Heart left ventricle (tissue), 16 donors: ENCODE measurements at regions not wholly inside any gene's neighbourhood (a gene's known extent, or its start where the extent isn't known, plus 50 kb on each side); places are given as distances from the start of the nearest gene placed in this dataset.

ENCODE experiments used
- ATAC-seq, 4 donors: fragments of 200-7000 bp; cut with Tn5 transposase; one replicate each; pipeline ENCODE4 v1.9.1; 2020 to 2022; ENCODE audit warnings: moderate library complexity in 4 of 4, mild to moderate bottlenecking in 3 of 4, moderate number of reproducible peaks in 1 of 4
- DNase-seq, 5 donors: peaks; one replicate each; pipeline ENCODE4 v3.0.0-alpha.2; 2020
- H3K27ac ChIP-seq, 12 donors: fragments of 200-600 bp; sonication (generic) in 4 of 12; one replicate each; pipeline versions ENCODE4 v1.5.0 to v1.8.0; 2016 to 2022; ENCODE audit warnings: mild to moderate bottlenecking in 2 of 12
- H3K27me3 ChIP-seq, 9 donors: fragments of 200-600 bp; sonication (generic) in 2 of 9; one replicate each; pipeline versions ENCODE4 v1.5.1 to v1.8.0; 2016 to 2022; ENCODE audit warnings: mild to moderate bottlenecking in 3 of 9
- H3K36me3 ChIP-seq, 9 donors: fragments of 200-600 bp; sonication (generic) in 2 of 9; one replicate each; pipeline versions ENCODE4 v1.5.0 to v1.8.0; 2018 to 2022; ENCODE audit warnings: mild to moderate bottlenecking in 2 of 9
- H3K4me1 ChIP-seq, 12 donors: fragments of 200-600 bp; sonication (generic) in 4 of 12; one replicate each; pipeline versions ENCODE4 v1.5.0 to v1.8.0; 2016 to 2022; ENCODE audit warnings: mild to moderate bottlenecking in 3 of 12
- H3K4me3 ChIP-seq, 12 donors: fragments of 200-600 bp; sonication (generic) in 4 of 12; one replicate each; pipeline versions ENCODE4 v1.5.0 to v1.8.0; 2017 to 2022; ENCODE audit warnings: mild to moderate bottlenecking in 9 of 12, moderate library complexity in 4 of 12
- H3K9me3 ChIP-seq, 12 donors: fragments of 200-600 bp; sonication (generic) in 4 of 12; one replicate each; pipeline versions ENCODE4 v1.5.0 to v1.8.0; 2016 to 2022; ENCODE audit warnings: mild to moderate bottlenecking in 1 of 12
- POLR2A ChIP-seq, 2 donors: fragments of 450-650 bp; IDR thresholded peaks; one replicate each; pipeline ENCODE4 v1.6.1; 2017; ENCODE audit warnings: antibody characterized with exemption in 2 of 2, mild to moderate bottlenecking in 2 of 2, moderate library complexity in 2 of 2
- WGBS, 4 donors: extraction: QIAGEN DNeasy Blood & Tissue Kit in 2 of 4; methylation state at CpG; one replicate each; pipeline versions ENCODE4 v1.1.5 to v1.1.7; 2013 to 2018; 5-methylcytosine and 5-hydroxymethylcytosine counted together
- intact Hi-C, 10 donors: fragments of 100-400 bp; cut with DNase I; formaldehyde crosslinking; loops; one replicate each; pipeline versions ENCODE4 v1.11.1 to v1.14.2; 2022
- TF ChIP-seq, protein P1 (sequence below), 12 donors: fragments of 200-600 bp; sonication (generic) in 4 of 12; IDR thresholded peaks; one replicate each; pipeline versions ENCODE4 v1.5.0 to v1.8.0; 2018 to 2022; ENCODE audit warnings: antibody characterized with exemption in 12 of 12, mild to moderate bottlenecking in 5 of 12
- donor health status: ischemic (EF 13 %, LVEDD 7.1; RV severe dilation, severe dysfunction).
- donor health status: healthy with polysubstance abuse.
- donor health status: DM: no; HTN: yes; CAD: no.
- donor health status: DM: no; HTN: no; CAD: no.
- donor health status: ischemic (EF 25% LVEDD 6.9; RV normal size, moderate dysfunction).
- donor health status: ischemic (EF 25% LVEDD 5.7; RV mildly dilated, moderate dysfunction).
- donor health status: healthy.
- donor health status: DM: yes; HTN: yes; CAD: no.
- donor health status: ischemic (EF 35%, LVEDD 5.7; RV mildly dilated, moderate dysfunction).
- donor health status: nonischemic (EF 11% LVEDD 7.7; RV severe dilation, severe dysfunction).
- donor health status: DM: yes; HTN: yes; CAD: no.
- donor health status: PGD.
- donor health status: ischemic (EF 29% LVEDD 5.4; RV normal size, mild dysfunction).
- donor health status: nonischemic (EF 23%, LVEDD 6.1; RV moderate dilation, normal function).

- peaks cover 0 to 23% (median 0%) of the 10 kb centered on the region in 9 donors for H3K27me3 ChIP-seq
- no peak for ATAC-seq
- no peak overlapping the region for H3K4me3 ChIP-seq
- no peak overlapping the region for H3K27ac ChIP-seq
- H3K36me3 ChIP-seq: no peaks in the 10 kb centered on the region
- H3K9me3 ChIP-seq: no peaks in the 10 kb centered on the region
- intact Hi-C loops: no loop called here
- DNase-seq: no peak
- TF ChIP-seq, protein P1, sequence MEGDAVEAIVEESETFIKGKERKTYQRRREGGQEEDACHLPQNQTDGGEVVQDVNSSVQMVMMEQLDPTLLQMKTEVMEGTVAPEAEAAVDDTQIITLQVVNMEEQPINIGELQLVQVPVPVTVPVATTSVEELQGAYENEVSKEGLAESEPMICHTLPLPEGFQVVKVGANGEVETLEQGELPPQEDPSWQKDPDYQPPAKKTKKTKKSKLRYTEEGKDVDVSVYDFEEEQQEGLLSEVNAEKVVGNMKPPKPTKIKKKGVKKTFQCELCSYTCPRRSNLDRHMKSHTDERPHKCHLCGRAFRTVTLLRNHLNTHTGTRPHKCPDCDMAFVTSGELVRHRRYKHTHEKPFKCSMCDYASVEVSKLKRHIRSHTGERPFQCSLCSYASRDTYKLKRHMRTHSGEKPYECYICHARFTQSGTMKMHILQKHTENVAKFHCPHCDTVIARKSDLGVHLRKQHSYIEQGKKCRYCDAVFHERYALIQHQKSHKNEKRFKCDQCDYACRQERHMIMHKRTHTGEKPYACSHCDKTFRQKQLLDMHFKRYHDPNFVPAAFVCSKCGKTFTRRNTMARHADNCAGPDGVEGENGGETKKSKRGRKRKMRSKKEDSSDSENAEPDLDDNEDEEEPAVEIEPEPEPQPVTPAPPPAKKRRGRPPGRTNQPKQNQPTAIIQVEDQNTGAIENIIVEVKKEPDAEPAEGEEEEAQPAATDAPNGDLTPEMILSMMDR (IDR thresholded peaks at IDR 0.05): no peak
- TF ChIP-seq POLR2A (IDR thresholded peaks at IDR 0.05): no peak
- no peaks in the 10 kb centered on the region for H3K4me1 ChIP-seq
- 75 to 79% (median 78%) methylated on average over 11 to 13 of the region's 13 CpGs for WGBS, 4 donors
Observed at GRCh38 chr7:155169498-155170065, 99.5 kb downstream of the HTR5A start.

- TF ChIP-seq, protein P1 (IDR thresholded peaks at IDR 0.05): no peak
- no peak for TF ChIP-seq POLR2A (IDR thresholded peaks at IDR 0.05)
- no peak overlapping the region for H3K27ac ChIP-seq
Observed at GRCh38 chr7:155170331-155170730, 100.2 kb downstream of the HTR5A start.

DNA sequence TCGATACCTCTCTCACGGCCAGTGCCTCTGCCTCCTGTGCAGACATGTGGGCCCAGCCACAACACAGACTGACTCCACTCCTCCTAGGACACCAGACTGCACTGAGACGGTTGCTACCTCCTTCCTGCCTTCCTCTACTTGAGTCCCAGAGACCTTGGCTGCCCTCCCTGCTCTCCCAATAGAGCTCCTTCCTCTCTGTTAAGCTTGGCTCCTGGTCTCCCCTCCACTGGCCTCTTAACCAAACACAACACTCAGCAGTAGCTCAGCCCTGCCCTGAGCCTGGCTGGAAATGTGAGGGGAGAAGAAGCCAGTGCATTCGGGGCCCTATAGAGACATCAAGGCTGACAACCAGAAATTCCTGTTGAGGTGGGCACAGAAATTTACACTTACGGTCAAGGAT lies 102.0 kb downstream of the HTR5A start:
- no peak overlapping the region for H3K27ac ChIP-seq
- ATAC-seq: no peak
- H3K27me3 ChIP-seq: peaks cover 0 to 18% (median 0%) of the 10 kb centered on the region in 9 donors
- 65 to 73% (median 72%) methylated on average over 5 of the region's 5 CpGs for WGBS, 4 donors
- peaks cover 0 to 8% (median under 1%) of the 10 kb centered on the region in 12 donors for H3K9me3 ChIP-seq
- no peak overlapping the region for H3K4me3 ChIP-seq
- TF ChIP-seq POLR2A (IDR thresholded peaks at IDR 0.05): no peak
- TF ChIP-seq, protein P1 (IDR thresholded peaks at IDR 0.05): no peak
- no peaks in the 10 kb centered on the region for H3K36me3 ChIP-seq
- DNase-seq: no peak
- intact Hi-C loops: no loop called here
- H3K4me1 ChIP-seq: no peaks in the 10 kb centered on the region

More at GRCh38 chr7:155170331-155170730, 100.2 kb downstream of the HTR5A start:
- ATAC-seq (no peak), DNase-seq (no peak)
- 80 to 85% (median 84%) methylated on average over 8 of the region's 8 CpGs for WGBS, 4 donors
- H3K4me1 ChIP-seq: no peaks in the 10 kb centered on the region
- no peaks in the 10 kb centered on the region for H3K9me3 ChIP-seq
- H3K4me3 ChIP-seq: no peak overlapping the region
- intact Hi-C loops: no loop called here
- H3K36me3 ChIP-seq: no peaks in the 10 kb centered on the region
- H3K27me3 ChIP-seq: peaks cover 0 to 23% (median 0%) of the 10 kb centered on the region in 9 donors

- DNase-seq (no peak), ATAC-seq (no peak)
- no peaks in the 10 kb centered on the region for H3K36me3 ChIP-seq
- H3K27ac ChIP-seq: no peak overlapping the region
- H3K27me3 ChIP-seq: peaks cover 0 to 9% (median 0%) of the 10 kb centered on the region in 9 donors
- TF ChIP-seq, protein P1 (IDR thresholded peaks at IDR 0.05): no peak
- TF ChIP-seq POLR2A (IDR thresholded peaks at IDR 0.05): no peak
- peaks cover 0 to 20% (median 6%) of the 10 kb centered on the region in 12 donors for H3K9me3 ChIP-seq
- WGBS, 4 donors: 80 to 87% (median 82%) methylated on average over 9 of the region's 9 CpGs
- intact Hi-C loops: no loop called here
- H3K4me3 ChIP-seq: no peak overlapping the region
- H3K4me1 ChIP-seq: no peaks in the 10 kb centered on the region
Observed at GRCh38 chr7:155173905-155174304, 103.8 kb downstream of the HTR5A start.
